Caco-2 (cell line): ENCODE measurements at regions not wholly inside any gene's neighbourhood (a gene's known extent, or its start where the extent isn't known, plus 50 kb on each side); places are given as distances from the start of the nearest gene placed in this dataset.

Experiments
- BruUV-seq: library from RNA; stranded (reverse); fragments of 400-500 nt; replicated peaks from 2 replicates; lab custom pipeline; 2021; lab: Mats Ljungman, UMichigan
- CTCF ChIA-PET: fragments of 300-600 bp; sonication (Branson Sonifier 250); formaldehyde crosslinking; loops from one replicate; lab custom pipeline; 2022; ENCODE audit warnings: antibody characterized with exemption; lab: Charles Lee
- POLR2A ChIA-PET: fragments of 300-600 bp; sonication (Branson Sonifier 250); formaldehyde crosslinking; loops from one replicate; lab custom pipeline; 2022; ENCODE audit warnings: antibody characterized with exemption; lab: Charles Lee
- DNase-seq, 2 experiments: peaks; one replicate each; pipeline versions ENCODE4 v3.0.0 to v3.0.0-alpha.2; 2020 to 2022
- H3K27me3 ChIP-seq: replicated peaks from 2 replicates; pipeline ENCODE4 v1.6.0; 2011; ENCODE audit warnings: low read length; ENCODE audit not compliant: control insufficient read depth, insufficient read depth
- H3K36me3 ChIP-seq: 2 replicates; pipeline ENCODE4 v1.5.1; 2011; ENCODE audit warnings: low read length; ENCODE audit not compliant: control insufficient read depth, insufficient read depth
- H3K4me1 ChIP-seq: fragments of 250-450 bp; sonication (Bioruptor Pico); 2 replicates; pipeline ENCODE4 v1.5.1; 2020; ENCODE audit warnings: mild to moderate bottlenecking
- H3K4me3 ChIP-seq: 2 replicates; pipeline ENCODE4 v1.5.1; 2011; ENCODE audit warnings: low read depth, mild to moderate bottlenecking, control low read depth, low read length
- H3K9me3 ChIP-seq: fragments of 250-450 bp; sonication (Bioruptor Pico); 2 replicates; pipeline ENCODE4 v1.5.1; 2020; ENCODE audit warnings: mild to moderate bottlenecking, moderate library complexity
- H3K27ac Mint-ChIP-seq: one replicate; pipeline ENCODE4 v1.8.0; 2022; ENCODE audit warnings: mixed read lengths; ENCODE audit not compliant: unreplicated experiment
- H3K27me3 Mint-ChIP-seq: one replicate; pipeline ENCODE4 v1.8.0; 2022; ENCODE audit warnings: mixed read lengths; ENCODE audit not compliant: insufficient read depth, unreplicated experiment
- H3K36me3 Mint-ChIP-seq: one replicate; pipeline ENCODE4 v1.8.0; 2022; ENCODE audit warnings: mild to moderate bottlenecking, mixed read lengths; ENCODE audit not compliant: insufficient read depth, unreplicated experiment
- H3K4me1 Mint-ChIP-seq: one replicate; pipeline ENCODE4 v1.8.0; 2022; ENCODE audit warnings: low read depth, mixed read lengths; ENCODE audit not compliant: unreplicated experiment
- H3K4me3 Mint-ChIP-seq: one replicate; pipeline ENCODE4 v1.8.0; 2022; ENCODE audit warnings: mild to moderate bottlenecking, moderate library complexity, mixed read lengths; ENCODE audit not compliant: unreplicated experiment
- H3K9me3 Mint-ChIP-seq: one replicate; pipeline ENCODE4 v1.8.0; 2022; ENCODE audit warnings: mixed read lengths; ENCODE audit not compliant: unreplicated experiment
- intact Hi-C: fragments of 100-400 bp; cut with micrococcal nuclease; formaldehyde crosslinking; loops from one replicate; pipeline ENCODE4 v1.10.0; 2022; ENCODE audit not compliant: unreplicated experiment
- TF ChIP-seq, protein P1 (sequence below), 2 experiments: fragments of 200-600 bp in 1 of 2; IDR thresholded peaks; 1 replicate in 1 of 2; 2 replicates in 1 of 2; pipeline versions ENCODE4 v1.5.1 to v1.8.0; 2011 to 2022; ENCODE audit warnings: antibody characterized with exemption in 1 of 2, control low read depth in 1 of 2, inconsistent platforms in 1 of 2, low read depth in 1 of 2, low read length in 1 of 2, mild to moderate bottlenecking in 1 of 2, moderate library complexity in 1 of 2; ENCODE audit not compliant: insufficient read depth in 1 of 2, severe bottlenecking in 1 of 2, unreplicated experiment in 1 of 2

- ChIA-PET CTCF (interaction anchor here (0.7 kb wide), 1 partner anchor 18 kb away, joined by 3 read pairs; no protein-coding TSS in a partner anchor), POLR2A (no interaction called here)
- H3K36me3 ChIP-seq, result no peaks in the 10 kb centered on the region
- Mint-ChIP-seq H3K27me3 (no peaks in the 10 kb centered on the region), H3K4me1 (peaks cover 8% of the 10 kb centered on the region), H3K36me3 (no peaks in the 10 kb centered on the region), H3K4me3 (no peak overlapping the region), H3K9me3 (no peaks in the 10 kb centered on the region), H3K27ac (no peak overlapping the region)
- H3K4me1 ChIP-seq, result peaks cover 13% of the 10 kb centered on the region
- H3K4me3 ChIP-seq, result no peak overlapping the region
- no peak for DNase-seq
- intact Hi-C loops, result no loop called here
- no TSS peak for BruUV-seq
- TF ChIP-seq, protein P1, sequence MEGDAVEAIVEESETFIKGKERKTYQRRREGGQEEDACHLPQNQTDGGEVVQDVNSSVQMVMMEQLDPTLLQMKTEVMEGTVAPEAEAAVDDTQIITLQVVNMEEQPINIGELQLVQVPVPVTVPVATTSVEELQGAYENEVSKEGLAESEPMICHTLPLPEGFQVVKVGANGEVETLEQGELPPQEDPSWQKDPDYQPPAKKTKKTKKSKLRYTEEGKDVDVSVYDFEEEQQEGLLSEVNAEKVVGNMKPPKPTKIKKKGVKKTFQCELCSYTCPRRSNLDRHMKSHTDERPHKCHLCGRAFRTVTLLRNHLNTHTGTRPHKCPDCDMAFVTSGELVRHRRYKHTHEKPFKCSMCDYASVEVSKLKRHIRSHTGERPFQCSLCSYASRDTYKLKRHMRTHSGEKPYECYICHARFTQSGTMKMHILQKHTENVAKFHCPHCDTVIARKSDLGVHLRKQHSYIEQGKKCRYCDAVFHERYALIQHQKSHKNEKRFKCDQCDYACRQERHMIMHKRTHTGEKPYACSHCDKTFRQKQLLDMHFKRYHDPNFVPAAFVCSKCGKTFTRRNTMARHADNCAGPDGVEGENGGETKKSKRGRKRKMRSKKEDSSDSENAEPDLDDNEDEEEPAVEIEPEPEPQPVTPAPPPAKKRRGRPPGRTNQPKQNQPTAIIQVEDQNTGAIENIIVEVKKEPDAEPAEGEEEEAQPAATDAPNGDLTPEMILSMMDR (IDR thresholded peaks at IDR 0.05; ENCODE audit: insufficient read depth in 1 of 2, low read depth in 1 of 2, low read length in 1 of 2, severe bottlenecking in 1 of 2, unreplicated experiment in 1 of 2), result no peak
- no peaks in the 10 kb centered on the region for H3K9me3 ChIP-seq
- H3K27me3 ChIP-seq, result no peaks in the 10 kb centered on the region
Observed at GRCh38 chr2:45242161-45242741, 233.0 kb upstream of the SIX2 start.

- no peaks in the 10 kb centered on the region for H3K36me3 Mint-ChIP-seq
- peaks cover 13% of the 10 kb centered on the region for H3K4me1 ChIP-seq
- CTCF ChIA-PET, result no interaction called here
- H3K27me3 ChIP-seq, result no peaks in the 10 kb centered on the region
- POLR2A ChIA-PET, result no interaction called here
- intact Hi-C loops, result no loop called here
- TF ChIP-seq, protein P1 (IDR thresholded peaks at IDR 0.05; ENCODE audit: insufficient read depth in 1 of 2, low read depth in 1 of 2, low read length in 1 of 2, severe bottlenecking in 1 of 2, unreplicated experiment in 1 of 2), result no peak
- H3K27me3 Mint-ChIP-seq, result no peaks in the 10 kb centered on the region
- peaks cover 8% of the 10 kb centered on the region for H3K4me1 Mint-ChIP-seq
- H3K27ac Mint-ChIP-seq, result no peak overlapping the region
- no peaks in the 10 kb centered on the region for H3K9me3 ChIP-seq
- no peak for DNase-seq
- no TSS peak for BruUV-seq
- no peaks in the 10 kb centered on the region for H3K9me3 Mint-ChIP-seq
- H3K36me3 ChIP-seq, result no peaks in the 10 kb centered on the region
- H3K4me3 ChIP-seq, result no peak overlapping the region
- H3K4me3 Mint-ChIP-seq, result no peak overlapping the region
Observed at GRCh38 chr2:45241061-45241561, 231.9 kb upstream of the SIX2 start.

DNA sequence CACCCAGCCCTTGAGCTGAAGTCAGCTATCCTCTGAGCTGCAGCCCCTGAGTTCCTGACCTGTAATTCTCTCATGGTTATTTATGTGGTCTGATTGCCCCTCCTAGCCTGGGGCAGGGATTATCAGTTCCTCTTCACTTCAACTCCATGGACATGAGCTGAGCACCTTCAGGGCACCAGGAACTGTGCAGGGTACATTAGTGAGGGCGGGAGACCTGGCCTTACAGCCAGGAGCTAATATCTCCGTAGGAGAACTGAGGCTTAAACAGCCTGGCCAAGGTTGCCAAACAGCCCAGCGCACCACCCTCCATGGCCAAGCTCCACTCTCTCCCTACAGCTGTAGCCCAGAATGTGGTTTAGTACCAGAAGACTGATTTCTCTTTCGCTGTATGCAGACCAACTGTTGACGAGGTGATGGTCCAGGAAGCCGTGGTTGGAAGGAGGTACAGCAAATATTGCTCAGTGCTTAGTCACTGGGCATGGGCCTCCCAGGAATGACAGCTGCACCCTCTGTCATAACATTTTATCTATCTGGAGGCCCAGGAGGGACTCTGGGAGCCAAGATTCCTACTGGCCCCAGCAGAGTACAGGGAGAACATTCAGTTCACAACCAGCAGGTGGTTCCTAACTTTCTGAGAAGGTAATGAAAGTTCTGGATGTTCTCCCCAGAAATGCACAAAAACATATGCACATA is 228.7 kb upstream of the SIX2 start:
- TF ChIP-seq, protein P1 (IDR thresholded peaks at IDR 0.05; ENCODE audit: insufficient read depth in 1 of 2, low read depth in 1 of 2, low read length in 1 of 2, severe bottlenecking in 1 of 2, unreplicated experiment in 1 of 2), result peak in 1 of 2 experiments; percentile 42
- no TSS peak for BruUV-seq
- H3K9me3 Mint-ChIP-seq, result no peaks in the 10 kb centered on the region
- H3K27me3 Mint-ChIP-seq, result no peaks in the 10 kb centered on the region
- H3K4me3 Mint-ChIP-seq, result no peak overlapping the region
- H3K4me1 Mint-ChIP-seq, result peaks cover 8% of the 10 kb centered on the region
- no peak overlapping the region for H3K4me3 ChIP-seq
- peak; percentile 63 to 69 for DNase-seq
- H3K36me3 ChIP-seq, result no peaks in the 10 kb centered on the region
- H3K9me3 ChIP-seq, result no peaks in the 10 kb centered on the region
- POLR2A ChIA-PET, result no interaction called here
- intact Hi-C loops, result loop anchor here (1.0 to 5.0 kb wide), 2 partner anchors 35 to 254 kb away; no protein-coding TSS in a partner anchor
- H3K36me3 Mint-ChIP-seq, result no peaks in the 10 kb centered on the region
- CTCF ChIA-PET, result interaction anchor here (1.1 kb wide), 1 partner anchor 256 kb away, joined by 3 read pairs; no protein-coding TSS in a partner anchor
- H3K27ac Mint-ChIP-seq, result peak overlapping the region; percentile 57
- H3K4me1 ChIP-seq, result peaks cover 13% of the 10 kb centered on the region
- no peaks in the 10 kb centered on the region for H3K27me3 ChIP-seq
